SHP77 (cell line): ENCODE measurements at regions not wholly inside any gene's neighbourhood (a gene's known extent, or its start where the extent isn't known, plus 50 kb on each side); places are given as distances from the start of the nearest gene placed in this dataset.

ENCODE experiments used
- DNase-seq, 2 experiments: peaks; one replicate each; lab custom pipeline; 2025; lab: John Stamatoyannopoulos, UW

DNA sequence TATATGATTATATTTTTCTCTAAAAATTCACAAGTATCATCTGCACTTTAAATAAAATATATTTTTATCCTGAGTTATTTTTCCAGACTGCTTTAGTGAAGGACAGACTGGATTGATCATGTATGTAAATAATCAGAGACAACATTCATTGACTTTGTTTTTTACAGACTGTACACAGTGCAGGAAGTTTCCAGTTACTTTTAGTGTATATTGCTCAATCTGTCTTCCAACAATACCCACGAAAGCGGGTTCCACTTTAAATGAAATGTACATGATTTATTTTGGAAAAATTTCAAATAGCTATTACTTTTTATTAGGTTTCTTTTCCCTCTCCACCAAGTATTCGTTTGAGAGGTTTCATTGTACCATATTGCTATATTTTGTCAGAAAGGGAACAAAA lies 497.0 kb downstream of the FSCB start:
- DNase-seq: no peak

DNA sequence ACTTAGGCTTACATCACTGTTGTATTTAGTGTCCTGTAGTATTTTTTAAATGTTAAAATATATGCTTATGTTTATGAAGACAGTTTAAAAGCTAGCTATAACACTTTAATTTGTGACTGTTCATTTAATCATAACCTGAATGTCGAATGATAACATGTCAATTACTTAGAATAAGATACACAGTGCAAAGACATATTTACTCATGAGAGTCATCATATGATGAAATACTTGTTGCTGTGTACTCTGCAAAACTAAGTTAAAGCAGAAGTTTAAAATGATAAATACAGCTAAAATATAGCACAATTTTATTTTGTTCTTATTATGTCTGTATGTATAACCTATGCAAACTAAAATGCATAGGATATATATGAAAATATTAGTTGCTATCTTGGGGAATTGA lies 497.4 kb downstream of the FSCB start:
- no peak for DNase-seq

DNA sequence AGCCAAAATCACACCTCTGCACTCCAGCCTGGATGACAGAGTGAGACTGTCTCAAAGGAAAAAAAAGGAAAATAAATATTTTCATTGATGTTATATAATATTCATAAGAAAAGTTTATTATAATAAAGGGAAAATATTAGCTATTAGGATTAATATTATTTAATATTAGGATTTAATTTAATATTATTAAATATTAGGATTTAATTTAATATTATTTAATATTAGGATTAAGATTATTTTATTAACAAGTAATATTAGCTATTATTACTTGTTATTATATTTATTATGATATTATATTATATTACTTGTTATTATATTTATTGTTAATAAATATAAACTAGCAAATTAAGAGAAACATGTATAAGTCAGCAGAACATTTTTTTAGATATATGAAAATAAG lies 518.1 kb downstream of the FSCB start:
- DNase-seq: no peak

DNA sequence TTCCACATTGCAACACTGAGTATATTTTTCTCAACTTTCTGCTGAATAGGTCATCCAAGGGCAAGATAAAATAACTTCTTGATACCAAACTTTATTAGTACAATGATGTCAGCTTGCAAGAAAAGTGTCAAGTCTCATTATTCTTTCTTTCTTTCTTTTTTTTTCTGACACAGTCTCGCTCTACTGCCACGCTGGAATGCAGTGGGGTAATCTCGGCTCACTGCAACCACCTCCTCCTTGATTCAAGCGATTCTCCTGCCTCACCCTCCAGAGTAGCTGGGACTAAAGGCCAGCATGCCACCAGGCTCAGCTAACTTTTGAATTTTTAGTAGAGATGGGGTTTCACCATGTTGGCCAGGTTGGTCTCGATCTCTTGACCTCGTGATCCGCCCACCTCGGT lies 523.4 kb downstream of the FSCB start:
- DNase-seq: no peak

DNA sequence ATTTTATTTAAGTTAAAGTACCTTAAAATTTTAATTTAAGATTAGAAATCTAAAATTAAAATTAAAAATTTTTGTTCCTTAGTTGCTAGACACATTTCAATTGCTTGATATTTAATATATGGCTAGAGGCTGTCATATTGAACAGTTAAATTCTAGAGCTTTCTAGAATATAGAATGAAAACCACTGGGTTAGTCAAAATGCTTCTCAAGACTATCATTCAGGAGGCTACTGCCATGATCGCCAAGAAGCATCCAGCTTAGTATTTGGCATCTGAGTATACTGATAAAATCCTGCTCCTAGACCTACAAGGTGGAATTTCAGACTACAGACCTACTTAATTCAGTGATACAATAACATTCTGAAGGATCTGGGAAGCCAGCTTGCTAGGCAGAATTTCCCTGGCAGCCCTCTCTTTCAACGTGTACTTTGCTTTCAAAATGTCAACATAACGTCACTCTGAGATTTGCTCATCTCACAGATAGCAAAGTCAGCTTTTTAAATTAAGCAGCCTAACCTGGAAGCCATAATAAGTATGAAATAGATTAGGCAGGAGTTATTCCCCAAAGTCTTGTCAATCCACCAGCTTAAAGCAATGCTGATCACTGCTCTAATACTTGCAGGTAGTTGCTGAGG lies 525.8 kb downstream of the FSCB start:
- peak in 1 of 2 experiments; percentile 7 for DNase-seq

DNA sequence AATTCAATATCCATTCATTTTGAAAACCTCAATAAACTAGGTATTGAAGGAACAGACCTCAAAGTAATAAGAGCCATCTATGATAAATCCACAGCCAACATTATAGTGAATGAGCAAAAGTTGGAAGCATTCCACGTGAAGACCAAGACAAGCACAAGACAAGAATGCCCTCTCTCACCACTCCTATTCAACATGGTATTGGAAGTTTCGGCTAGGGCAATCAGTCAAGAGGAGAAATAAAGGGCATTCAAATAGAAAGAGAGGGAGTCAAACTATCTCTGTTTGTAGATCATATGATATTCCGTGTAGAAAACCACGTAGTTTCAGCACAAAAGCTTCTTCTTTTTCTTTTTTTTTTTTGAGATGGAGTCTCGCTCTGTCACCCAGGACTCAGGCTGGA lies 550.3 kb downstream of the FSCB start:
- no peak for DNase-seq

DNA sequence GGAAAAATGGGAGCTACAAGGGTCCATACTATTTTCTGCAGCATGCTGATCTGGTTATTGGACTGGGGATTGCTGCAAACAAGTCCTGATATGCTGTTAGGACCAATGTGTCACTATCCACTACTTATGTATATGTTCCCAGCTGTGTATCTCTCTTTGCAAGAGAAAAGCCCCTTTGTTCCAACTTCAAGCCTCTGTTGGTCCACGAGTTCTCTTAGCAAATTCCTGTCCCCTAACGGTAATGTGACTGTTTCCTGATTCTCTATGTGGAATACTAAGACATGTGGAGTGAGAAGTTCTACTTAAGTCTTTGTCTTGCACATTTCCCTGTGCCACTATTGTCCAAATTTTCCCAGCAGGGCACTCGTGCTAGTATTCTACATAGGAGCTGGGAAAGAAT lies 557.7 kb downstream of the FSCB start:
- no peak for DNase-seq

DNA sequence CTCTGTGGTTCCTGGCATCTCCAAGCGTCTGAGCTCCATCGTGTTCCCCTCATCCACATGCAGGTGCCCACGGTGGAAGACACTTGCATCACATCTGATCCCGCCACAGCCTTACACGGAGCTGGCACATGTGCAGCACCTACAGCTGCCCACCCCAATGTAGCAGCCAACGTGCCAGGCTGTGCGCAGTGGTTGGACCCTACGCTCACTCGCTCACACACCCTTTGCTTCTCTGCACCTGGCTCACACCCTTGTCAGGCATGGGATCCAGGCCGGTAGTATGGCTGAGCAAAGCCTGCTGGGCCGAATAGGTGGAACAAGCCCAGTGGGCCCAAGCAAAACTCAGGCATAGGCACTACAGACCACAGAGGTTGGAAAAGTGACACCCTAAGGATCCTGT lies 567.2 kb downstream of the FSCB start:
- DNase-seq: no peak

DNA sequence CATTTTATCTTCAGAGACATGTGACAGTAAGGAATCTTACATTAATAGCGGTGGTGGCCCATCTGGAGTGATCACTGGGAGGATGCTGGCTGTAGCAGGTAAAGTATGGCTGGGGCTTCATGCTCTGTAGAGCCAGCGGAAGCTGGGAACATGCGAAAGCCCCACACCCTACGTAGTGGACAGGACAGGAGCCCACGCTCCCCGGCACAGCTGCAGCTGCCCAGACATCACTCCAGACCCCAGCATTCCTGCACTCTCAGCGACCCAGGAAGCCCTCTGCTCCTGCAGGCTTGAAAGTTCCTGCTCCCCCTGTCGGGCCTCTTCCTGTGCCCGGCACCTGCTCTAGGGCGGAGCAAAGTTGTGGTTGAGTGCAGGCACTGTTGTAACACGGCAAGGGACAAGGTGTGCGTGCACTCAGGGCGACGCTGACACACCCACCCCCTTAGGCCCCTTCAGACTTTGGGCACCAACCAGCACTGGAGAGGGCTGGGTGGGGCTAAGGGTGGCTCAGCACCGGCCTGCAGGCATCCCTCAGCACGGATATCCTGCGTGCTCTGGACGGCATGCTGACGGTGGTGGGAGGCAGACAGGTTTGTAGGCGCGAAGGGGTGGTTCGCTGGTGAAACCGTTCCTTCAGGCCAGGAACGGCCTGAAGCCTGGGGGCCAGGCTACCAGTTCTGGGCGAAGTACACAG lies 568.3 kb downstream of the FSCB start:
- DNase-seq: no peak

DNA sequence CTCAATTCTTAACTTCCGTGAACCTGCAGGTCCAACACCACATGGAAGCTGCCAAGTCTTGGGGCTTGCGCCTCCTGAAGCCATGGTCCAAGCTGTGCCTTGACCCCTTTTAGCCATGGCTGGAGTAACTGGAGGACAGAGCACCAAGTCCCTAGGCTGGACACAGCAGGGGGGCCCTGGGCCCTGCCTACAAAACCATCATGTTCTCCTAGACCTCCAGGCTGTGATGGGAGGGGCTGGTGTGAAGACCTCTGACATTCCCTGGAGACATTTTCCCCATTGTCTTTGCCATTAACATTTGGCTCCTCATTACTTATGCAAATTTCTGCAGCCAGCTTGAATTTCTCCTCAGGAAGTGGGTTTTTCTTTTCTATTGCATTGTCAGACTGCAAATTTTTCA lies 570.1 kb downstream of the FSCB start:
- no peak for DNase-seq

DNA sequence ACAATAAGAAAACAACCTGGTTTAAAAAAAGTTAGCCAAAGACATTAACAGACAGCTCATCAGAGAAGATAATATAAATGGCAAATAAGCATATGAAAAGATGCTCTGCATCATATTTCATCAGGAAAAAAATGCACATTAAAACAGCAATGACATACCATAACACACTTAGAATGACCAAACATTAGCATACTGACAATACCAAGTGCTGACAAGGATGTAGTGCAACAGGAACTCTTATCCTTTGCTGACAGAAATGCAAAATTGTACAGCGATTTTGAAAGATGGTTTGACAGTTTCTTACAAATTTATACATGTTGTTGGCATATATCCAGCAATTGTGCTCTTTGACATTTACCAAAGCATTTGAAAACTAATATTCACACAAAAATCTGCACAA lies 573.0 kb downstream of the FSCB start:
- no peak for DNase-seq

DNA sequence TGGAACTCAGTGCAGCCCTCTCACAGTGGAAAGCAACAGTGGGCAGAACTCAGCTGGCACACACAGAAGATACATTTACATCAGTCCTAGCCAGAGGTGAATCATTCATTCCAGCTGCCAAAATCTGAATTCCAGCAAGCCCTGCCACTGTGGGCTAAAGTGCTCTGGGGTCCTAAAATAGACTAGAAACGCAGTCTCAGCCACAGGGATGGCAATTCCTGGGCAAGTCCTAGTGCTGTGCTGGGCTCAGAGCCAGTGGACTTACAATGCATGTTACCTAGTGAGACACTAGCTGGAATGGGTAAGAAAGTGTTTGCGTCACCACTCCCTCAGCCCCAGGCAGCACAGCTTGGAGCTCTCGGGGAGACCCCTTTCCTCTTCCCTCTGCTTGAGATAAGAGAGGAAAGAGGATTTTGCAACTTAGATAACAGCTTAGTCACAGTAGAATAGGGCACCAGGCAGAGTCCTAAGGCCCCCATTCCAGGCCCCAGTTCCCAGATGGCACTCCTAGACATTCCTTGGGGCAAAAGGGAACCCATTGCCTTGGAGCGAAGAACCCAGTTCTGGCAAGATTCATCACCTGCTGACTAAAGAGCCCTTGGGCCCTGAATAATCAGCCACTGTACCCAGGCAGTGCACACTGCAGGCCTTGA lies 592.9 kb downstream of the FSCB start:
- no peak for DNase-seq

DNA sequence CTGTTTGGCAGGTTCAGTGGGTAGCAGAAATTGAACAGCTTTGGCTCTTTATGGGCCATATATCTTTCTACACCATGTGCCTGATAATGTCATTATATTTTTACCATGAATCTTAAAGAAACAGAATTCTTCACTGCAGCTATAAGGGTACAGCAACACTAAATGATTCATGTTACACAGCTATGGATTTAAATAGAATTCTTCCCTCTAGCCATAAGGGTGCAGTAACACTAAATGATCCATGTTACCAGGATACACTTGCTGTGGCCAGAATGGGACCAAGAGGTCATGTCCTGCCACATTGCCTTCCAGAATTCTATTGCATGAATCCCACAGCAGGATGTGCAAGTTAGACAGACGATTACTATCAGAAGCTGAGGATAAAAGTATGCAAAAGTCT lies 603.9 kb downstream of the FSCB start:
- no peak for DNase-seq

DNA sequence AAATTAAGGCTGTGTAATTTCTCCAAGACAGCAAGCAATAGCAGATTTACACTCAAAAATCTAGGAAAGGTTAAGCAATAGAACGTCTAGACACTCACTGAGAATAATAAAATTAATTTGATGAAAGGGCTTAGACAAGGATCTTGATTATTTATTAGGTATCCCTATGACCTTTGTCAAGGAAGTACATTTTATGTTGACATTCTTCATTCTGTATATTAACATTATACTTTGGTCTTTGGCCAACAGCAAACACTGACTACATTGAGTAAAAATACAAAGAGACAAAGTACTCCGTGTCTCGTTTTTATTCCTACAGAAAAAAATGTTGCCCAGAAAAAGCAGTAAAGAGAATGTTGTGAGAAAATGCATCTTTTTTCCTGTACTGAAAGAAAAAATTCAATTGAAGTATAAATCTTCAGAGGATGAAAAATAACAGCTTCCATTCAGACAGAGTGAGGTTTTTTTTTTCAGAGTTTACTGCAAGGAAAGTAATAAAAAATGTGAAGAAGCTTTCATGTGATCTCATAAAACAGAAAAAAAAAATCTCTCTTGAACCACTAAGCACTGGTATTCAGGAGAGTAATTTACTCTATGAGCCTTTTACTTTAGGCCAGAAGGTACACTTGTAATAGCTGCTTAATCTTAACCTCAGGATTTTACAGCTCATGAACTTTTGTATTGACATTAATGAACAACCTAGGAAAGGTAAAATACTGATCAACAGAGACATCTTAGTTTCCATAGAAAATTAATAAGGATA lies 605.0 kb downstream of the FSCB start:
- DNase-seq: no peak

DNA sequence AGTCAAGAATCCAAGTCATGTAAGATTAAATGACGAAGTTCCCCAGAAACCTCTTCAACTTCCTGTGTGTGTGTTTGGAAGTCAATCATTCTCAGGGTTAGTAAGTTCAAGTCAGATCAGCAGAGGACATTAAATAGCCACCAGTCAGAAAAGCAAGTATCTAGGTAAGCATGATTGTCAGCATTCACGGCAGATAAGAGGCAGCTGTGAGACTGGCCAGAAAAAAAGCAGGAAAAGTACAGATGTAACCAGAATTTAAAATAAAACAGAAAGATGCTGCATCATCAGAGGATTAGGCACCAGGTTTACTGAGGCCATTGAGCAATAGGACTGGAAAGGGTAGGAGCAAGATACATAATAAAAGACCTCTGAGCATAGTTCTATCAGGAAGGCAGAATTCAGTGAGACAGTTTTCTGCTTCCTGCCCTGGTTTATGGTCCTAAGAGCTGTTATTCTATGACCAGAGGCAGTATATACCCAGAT lies 606.9 kb downstream of the FSCB start:
- DNase-seq: no peak

DNA sequence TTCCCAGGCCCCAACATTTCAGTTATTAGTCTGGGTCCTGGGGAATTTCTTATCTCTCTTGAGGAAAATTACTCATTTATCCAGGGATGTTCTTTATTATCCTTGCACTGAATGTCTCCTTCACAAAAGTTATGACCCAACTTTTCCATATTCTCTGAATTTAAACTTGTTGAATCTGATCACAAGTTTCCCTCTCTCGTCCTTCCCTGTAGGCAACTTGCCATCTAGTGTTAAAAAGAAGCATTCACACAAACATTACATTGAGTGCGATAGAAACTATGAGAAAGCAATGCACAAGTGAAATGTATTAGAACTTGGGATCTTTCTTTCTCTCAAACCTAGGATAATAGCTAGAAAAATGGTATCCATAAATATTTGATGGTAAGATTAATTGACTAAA lies 608.4 kb downstream of the FSCB start:
- no peak for DNase-seq

DNA sequence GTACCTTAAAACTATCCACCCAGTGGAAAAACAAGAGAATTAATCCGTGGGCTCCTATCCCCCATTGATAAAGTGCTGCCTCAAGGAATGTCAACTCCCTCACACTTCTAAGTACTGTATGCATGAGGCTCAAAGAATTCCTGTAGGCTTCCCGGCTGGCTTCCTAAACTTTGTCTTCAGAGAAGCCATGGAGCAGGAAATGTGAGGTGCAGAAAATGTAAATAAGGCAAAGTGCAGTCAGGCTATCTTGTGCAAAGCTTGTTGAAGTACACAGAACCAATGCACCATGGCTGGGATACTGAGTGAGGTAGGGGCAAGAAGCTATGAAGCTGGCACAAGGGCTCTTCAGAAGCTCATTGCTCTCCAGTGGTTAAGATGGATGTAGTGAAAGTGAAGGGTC lies 611.0 kb downstream of the FSCB start:
- DNase-seq: no peak

DNA sequence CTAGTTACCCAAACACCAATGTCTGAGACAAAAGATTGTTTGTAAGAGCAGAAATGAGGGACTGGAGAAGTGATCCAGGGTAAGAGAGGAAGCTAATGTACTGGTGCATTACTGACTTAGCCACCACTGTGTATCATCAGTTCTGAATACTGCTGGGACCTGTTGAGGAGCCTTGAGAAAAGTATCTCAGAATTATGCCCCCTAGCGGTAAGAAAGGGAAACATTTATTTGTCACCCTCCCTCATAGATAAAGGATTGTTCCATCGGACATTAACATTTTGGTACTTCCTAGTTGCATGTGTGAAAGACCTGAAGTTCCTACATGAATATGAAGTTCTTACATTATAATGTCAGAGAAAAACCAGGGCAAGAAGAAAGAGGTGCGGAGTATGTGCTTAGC lies 612.5 kb downstream of the FSCB start:
- DNase-seq: peak; percentile 5 to 23

DNA sequence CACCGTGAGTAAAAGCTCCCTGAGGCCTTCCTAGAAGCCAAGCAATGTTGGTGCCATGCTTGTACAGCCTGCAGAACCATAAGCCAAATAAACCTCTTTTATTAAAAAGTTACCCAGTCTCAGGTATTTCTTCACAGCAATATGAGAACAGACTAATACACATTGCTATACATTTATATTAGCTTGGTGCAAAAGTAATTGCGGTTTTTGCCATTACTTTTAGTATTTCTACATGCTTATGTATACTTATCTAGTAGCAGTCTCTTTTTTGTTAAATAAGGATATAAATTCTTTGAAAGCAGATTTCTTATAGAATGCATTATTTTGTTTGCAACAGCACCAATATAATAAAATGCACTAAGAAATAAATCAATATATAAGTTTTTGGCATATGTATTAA lies 619.6 kb downstream of the FSCB start:
- no peak for DNase-seq

DNA sequence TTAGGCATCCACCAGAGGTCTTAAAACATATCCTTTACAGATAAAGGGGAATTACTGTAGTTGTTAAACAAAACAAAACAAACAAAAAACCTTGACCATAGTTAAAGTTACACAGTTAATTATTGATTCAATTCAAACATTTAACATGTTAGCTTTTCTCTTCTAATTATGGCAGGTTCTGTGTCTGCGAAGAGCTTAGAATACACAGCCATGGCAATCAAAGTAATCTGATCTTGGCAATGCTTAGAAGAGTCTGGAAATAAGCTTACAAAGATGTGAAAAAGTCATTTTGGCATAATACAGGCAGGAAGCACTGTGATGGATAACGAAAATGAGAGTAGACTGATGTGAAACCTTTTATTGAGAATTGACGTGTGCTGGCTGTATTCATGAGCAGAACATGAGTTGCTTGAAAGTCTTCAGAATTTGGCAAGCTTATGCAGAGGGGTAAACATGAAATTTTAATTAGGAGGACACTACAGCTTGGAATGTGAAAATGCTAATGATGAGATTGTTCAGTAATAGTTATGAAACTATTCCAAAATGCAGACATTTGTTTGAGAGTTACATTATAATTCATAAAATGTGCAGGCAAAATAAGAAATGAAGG lies 629.6 kb downstream of the FSCB start:
- no peak for DNase-seq

DNA sequence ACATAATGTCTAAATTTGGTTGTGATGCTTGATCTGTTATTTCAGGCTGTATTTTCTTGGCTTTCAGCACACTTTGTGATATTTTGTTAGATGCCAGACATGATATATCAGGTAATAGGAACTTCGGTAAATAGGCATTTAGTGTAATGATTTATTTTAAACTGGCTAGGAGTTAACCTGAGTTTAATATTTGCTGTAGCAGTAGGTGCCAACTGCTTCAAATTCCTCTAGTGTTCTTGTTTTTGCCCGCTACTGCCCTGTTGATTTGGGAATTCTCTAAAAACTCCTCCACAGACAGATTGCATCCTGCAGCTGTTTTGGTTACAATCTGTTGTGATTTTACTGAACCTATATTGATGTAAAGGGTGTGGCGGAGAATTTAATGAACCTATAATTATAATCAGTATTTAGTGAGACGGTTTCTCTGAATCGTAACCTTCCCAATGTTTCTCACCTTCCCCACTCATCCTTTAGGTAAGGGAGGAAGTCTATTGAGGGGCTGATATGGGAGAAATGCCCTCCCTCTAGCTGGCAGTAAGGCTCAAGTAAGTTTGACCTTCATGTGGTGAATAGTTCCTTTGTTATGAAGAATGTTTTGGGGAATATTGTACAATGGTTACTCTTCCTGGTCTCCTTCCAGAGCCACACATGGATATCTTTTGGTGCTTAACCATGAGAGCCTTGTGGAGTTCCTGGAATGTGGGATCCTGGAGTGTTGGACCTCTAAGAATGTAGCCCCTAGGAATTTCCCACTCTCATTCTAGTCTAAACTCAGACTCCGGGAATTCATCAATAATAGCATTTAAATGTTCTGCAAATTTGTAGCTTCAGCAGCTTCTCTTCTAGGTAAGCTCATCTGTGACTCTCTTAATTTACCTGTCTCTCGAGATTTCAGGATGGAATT lies 634.1 kb downstream of the FSCB start:
- no peak for DNase-seq
